AG04449 (cell line): ENCODE measurements at regions not wholly inside any gene's neighbourhood (a gene's known extent, or its start where the extent isn't known, plus 50 kb on each side); places are given as distances from the start of the nearest gene placed in this dataset.

ENCODE experiments used
- CTCF ChIA-PET: fragments of 350-600 bp; formaldehyde crosslinking; extraction: SDS; loops from one replicate; lab custom pipeline; 2021; ENCODE audit warnings: antibody characterized with exemption; lab: Yijun Ruan, JAX
- POLR2A ChIA-PET: fragments of 400-600, 350-600 bp; formaldehyde crosslinking; extraction: SDS; loops from one replicate; lab custom pipeline; 2020; ENCODE audit warnings: antibody characterized with exemption, inconsistent platforms; lab: Yijun Ruan, JAX
- DNase-seq: peaks from one replicate; pipeline ENCODE4 v3.0.0-alpha.2; 2010; ENCODE audit warnings: low read depth, low spot score
- H3K4me3 ChIP-seq: 2 replicates; pipeline ENCODE4 v1.5.1; 2011; ENCODE audit warnings: low read depth, mild to moderate bottlenecking, control low read depth, low read length
- CTCF ChIP-seq: IDR thresholded peaks from one replicate; pipeline ENCODE4 v1.5.1; 2011; ENCODE audit warnings: mild to moderate bottlenecking, moderate library complexity, low read length, control low read depth, inconsistent platforms; ENCODE audit not compliant: insufficient read depth; ENCODE audit errors: missing control alignments

- POLR2A ChIA-PET = no interaction called here
- no peak overlapping the region for H3K4me3 ChIP-seq
- CTCF ChIA-PET = no interaction called here
- TF ChIP-seq CTCF = no peak
- DNase-seq = no peak
These were observed 243.5 kb downstream of the GADD45G start for GRCh38 chr9:89848060-89849040.

- TF ChIP-seq CTCF = no peak
These were observed 244.3 kb downstream of the GADD45G start for GRCh38 chr9:89849096-89849495.

GRCh38 chr9:89850153-89850552 is 245.3 kb downstream of the GADD45G start:
- CTCF ChIA-PET = no interaction called here
- POLR2A ChIA-PET = no interaction called here

More at GRCh38 chr9:89849096-89849495, 244.3 kb downstream of the GADD45G start:
- POLR2A ChIA-PET = no interaction called here
- H3K4me3 ChIP-seq = no peak overlapping the region
- DNase-seq = no peak
- CTCF ChIA-PET = no interaction called here

GRCh38 chr9:89850631-89851325 is 246.0 kb downstream of the GADD45G start:
- H3K4me3 ChIP-seq = no peak overlapping the region
- no peak for TF ChIP-seq CTCF
- ChIA-PET CTCF (no interaction called here), POLR2A (no interaction called here)
- DNase-seq = no peak

More at GRCh38 chr9:89850153-89850552, 245.3 kb downstream of the GADD45G start:
- H3K4me3 ChIP-seq = no peak overlapping the region
- DNase-seq = no peak
- no peak for TF ChIP-seq CTCF

GRCh38 chr9:89853161-89853560 is 248.3 kb downstream of the GADD45G start:
- DNase-seq = no peak
- CTCF ChIA-PET = no interaction called here
- POLR2A ChIA-PET = no interaction called here
- H3K4me3 ChIP-seq = no peak overlapping the region
- TF ChIP-seq CTCF = no peak

GRCh38 chr9:89853931-89854330 is 249.1 kb downstream of the GADD45G start:
- TF ChIP-seq CTCF = no peak
- POLR2A ChIA-PET = no interaction called here
- CTCF ChIA-PET = no interaction called here
- DNase-seq = no peak
- no peak overlapping the region for H3K4me3 ChIP-seq
